NT2/D1 (cell line): ENCODE measurements at regions not wholly inside any gene's neighbourhood (a gene's known extent, or its start where the extent isn't known, plus 50 kb on each side); places are given as distances from the start of the nearest gene placed in this dataset.

ENCODE experiments used
- SUZ12 ChIP-seq: IDR thresholded peaks from 2 replicates; pipeline ENCODE4 v1.6.1; 2011; ENCODE audit not compliant: insufficient read length, insufficient read depth; ENCODE audit errors: extremely low read depth
- YY1 ChIP-seq: IDR thresholded peaks from 2 replicates; pipeline ENCODE4 v1.6.1; 2011; ENCODE audit not compliant: insufficient read length, insufficient read depth
- ZNF274 ChIP-seq: IDR thresholded peaks from 2 replicates; pipeline ENCODE4 v1.6.1; 2011; ENCODE audit warnings: mild to moderate bottlenecking, low read depth, low read length

GRCh38 chr15:93366387-93367100, 277.5 kb upstream of the RGMA start:
- TF ChIP-seq YY1 (no peak), ZNF274 (no peak), SUZ12 (no peak)
